ENCODE measurements at regions not wholly inside any gene's neighbourhood (a gene's known extent, or its start where the extent isn't known, plus 50 kb on each side); places are given as distances from the start of the nearest gene placed in this dataset.

GRCh38 chr2:37472959-37473358 is 128.5 kb downstream of the QPCT start:
- DNase-seq, result peak; percentile 24

DNA sequence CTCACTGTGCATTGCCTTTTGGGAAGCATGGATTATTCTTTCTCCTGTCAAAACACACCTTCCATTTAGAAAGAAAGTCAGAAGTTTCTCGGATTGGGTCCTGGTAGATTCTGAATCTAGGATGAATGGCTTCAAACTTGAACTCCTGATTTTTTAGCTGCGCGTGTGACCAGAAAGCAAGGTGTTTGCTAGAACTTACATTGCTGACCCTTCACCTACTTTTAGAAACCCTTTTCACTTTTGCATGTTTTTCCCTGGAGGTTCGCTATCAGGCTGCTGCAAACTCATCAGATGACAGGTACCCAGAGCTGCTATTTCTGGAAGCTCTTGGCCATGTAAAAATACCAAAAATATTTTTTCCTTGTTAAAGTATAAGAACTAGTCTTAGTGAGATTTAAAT is 132.0 kb downstream of the QPCT start:
- DNase-seq, result no peak

GRCh38 chr2:37477921-37478320 is 133.5 kb downstream of the QPCT start:
- no peak for DNase-seq

- DNase-seq, result no peak
These were observed 136.8 kb downstream of the QPCT start for GRCh38 chr2:37481244-37481643.

DNA sequence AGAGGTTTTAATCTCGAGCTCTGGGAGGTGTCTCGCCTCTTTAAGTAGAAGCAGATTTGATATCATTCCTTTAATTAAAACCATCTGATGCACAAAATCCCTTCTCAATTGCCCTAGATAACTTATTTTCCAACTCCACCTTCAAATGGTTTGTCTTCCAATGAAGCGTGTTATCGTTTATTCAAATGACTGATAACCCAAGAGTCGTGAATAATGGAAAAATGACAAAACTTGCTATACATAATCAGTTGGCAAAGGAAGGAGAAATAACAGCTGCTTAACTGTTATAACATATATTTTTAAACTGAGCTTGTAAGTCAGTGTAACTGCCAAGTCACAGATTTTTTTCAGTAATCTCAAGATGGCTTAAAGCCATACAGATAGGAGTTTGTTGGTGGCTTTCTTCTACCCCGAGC is 144.6 kb downstream of the QPCT start:
- DNase-seq, result no peak

DNA sequence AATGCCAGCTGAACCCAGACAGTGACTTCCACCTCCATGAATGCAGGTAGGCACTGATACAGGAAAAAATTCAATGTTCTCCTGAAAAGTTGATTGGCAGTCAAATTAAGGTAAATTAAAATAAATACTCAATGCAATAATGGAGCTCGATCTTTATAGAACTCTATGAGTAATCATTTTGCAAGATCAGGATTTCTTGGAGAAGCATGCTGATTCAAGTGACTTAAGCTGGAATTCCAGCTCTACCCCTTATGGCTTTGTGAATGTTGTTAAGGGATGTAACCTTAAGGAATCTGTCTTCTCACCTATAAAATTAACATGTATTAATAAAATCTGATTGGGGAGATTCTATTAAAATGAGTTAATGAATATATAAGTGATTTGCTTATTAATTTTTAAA is 145.1 kb downstream of the QPCT start:
- DNase-seq, result no peak

DNA sequence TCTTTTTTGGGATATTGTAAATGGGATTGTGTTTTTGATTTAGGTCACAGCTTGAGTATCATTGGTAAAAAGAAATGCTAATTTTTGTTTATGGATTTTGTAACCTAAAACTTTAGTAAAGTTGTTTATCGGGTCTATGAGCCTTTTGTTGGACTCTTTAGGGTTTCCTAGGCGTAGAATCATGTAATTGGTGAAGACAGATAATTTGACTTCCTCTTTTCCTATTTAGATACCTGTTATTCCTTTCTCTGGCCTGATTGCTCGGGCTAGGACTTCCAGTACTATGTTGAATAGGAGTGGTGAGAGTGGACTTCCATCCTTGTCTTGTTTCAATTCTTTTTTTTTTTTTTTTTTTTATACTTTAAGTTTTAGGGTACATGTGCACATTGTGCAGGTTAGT is 149.0 kb downstream of the QPCT start:
- no peak for DNase-seq

GRCh38 chr2:37499113-37499512 is 154.7 kb downstream of the QPCT start:
- DNase-seq, result no peak

- no peak for DNase-seq
These were observed 155.6 kb downstream of the QPCT start for GRCh38 chr2:37500031-37500430.

DNA sequence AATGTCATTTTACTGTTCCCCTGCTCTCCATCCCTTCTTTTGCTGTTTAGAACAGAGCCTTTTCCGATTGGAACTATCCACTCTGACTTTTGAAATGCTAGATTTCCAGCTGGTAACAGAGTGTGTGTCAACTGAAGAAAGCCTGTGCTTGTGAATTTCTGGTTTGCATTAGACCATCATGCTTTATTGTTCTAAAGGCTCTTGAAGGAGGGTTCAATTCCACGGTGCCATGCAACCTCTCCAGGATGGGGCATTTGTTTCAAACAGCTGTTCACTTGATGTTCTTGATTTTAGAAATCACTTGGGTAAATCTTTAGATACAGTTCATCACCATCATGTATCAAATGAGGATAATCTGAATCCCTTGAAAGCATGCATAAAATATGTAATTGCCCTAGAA is 156.7 kb downstream of the QPCT start:
- DNase-seq, result no peak

- peak; percentile 20 for DNase-seq
These were observed 162.1 kb downstream of the QPCT start for GRCh38 chr2:37506407-37507050.

DNA sequence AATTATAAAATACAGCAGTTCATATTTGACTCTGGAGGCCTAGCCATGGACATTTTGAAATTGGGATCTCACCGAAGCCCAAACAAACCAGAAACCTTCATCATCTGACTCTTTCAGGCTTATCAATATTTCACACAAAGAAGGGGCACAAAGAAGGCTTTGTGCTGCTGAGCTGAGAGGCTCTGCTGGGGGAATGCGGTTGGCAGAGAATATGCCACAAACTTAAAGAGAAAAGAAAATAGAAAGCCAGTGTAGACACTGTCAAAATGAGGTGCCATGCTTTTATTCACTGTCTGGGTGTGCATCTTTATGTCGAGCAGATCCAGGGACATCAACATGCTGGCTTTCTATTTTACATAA is 162.6 kb downstream of the QPCT start:
- no peak for DNase-seq

DNA sequence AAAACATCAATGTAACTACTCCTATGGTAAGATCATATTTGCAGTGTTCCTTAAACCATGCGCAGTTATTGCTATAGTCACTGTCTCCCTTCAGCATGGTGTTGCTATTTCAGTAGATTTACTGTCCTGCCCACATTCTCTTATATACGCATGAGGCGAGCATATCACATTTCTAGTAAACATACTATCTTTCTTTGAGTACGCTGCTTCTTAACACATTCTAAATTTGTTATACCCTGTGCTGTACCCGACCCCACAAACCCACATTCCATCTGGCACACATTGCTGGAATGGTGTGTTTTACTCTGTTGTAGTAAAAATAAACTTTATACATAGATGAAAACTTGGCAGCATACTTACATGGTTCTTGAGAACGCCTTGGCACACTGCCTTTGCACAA is 163.3 kb downstream of the QPCT start:
- DNase-seq, result no peak

DNA sequence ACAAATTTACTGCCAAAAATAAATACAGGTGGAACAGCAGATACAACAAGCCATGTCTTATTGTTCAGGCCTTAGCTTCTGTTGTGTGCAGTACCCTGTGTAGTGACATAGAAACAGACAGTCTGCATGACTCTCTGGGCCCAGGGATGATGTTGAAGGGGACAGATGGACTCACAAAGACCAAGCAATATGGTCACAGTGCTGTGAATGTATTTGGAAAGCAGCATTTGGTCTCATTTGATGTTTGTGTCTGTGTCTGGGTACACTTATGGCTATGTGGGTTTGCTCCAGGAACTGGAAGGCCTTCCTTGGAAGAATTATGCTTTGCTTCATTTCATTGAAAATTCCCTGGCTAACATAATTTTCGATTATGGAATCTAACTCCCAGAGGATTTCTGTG is 158.5 kb downstream of the CDC42EP3 start:
- DNase-seq, result no peak

DNA sequence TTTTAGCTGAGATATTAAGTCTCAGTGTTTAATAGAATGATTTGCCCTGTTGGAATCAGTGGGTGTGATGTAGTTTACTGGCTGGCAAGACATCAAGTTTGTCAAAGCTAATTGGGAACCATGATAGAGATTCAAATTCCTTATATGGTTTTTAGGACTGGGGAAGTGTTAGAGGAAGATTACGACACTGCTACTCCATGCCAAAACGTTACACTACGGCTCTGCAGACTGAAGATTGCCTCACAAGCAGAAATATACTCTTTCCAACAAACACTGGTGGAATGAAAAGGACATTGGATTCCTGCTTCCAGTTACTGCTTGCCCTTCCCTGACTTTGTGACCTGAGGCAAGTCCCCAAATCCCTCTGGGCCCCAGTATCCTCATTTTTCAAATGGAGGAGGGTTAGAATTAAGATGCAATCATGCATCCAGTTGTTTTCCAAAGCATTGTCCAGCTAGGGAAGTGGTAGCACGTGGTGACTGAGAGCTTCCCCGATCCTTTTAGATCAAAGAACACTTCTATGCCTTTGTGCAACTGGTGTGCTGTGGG is 147.6 kb downstream of the CDC42EP3 start:
- no peak for DNase-seq

DNA sequence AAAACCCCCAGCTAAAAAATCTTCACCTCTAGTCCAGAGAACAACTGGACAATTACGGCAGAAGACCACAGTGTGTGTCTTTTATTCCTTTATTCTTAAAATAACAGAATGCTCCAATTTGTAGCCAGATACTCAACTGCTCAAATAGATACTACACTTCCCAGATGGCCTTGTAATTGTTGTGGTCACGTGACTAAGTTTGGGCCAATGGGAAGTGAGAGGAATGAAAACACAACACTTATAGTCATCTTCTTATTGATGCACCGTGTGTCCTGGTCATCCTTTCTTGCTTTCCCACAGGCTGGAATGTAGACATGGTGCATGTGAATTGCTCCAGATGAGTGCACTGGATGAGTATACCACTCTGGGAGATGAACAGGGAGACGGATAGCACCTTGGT is 145.1 kb downstream of the CDC42EP3 start:
- no peak for DNase-seq

- no peak for DNase-seq
These were observed 144.6 kb downstream of the CDC42EP3 start for GRCh38 chr2:37526856-37527255.

DNA sequence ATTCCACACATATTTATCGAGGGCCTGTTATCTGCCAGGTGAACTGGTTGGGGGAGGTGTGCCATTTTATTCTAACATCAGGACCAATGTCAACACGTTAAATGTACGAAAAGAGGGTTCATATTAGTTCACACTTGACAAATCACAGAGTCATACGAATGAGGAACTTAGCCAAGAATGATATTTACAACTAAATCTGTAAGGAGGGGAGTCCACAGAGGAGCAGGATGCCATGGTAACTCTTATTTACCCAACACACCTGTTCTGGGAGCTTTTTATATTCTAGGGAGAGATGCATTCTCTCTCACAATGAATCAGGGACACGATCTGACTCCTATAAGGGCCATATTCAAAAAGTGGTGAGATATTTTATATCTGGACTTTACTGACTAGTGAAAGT is 144.1 kb downstream of the CDC42EP3 start:
- DNase-seq, result no peak

GRCh38 chr2:37529830-37530415 is 141.5 kb downstream of the CDC42EP3 start:
- no peak for DNase-seq

GRCh38 chr2:37532503-37532902 is 138.9 kb downstream of the CDC42EP3 start:
- DNase-seq, result no peak

DNA sequence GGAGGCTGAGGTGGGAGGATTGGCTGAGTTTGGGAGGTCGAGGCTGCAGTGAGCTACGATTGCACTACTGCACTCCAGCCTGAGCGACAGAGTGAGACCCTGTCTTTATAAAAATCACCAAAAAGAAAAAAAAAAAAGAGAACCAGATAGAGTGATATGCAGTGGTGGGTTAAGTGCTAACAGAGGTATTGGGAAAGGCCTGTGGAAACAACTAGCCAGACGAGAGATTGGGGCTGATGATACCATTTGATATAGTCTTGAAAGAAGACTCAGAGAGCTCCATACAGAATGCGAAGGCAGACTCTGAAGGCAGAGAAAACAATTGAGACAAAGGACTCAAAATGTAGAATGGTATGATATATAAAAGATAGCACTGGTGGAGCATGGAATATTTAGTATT is 134.1 kb downstream of the CDC42EP3 start:
- DNase-seq, result no peak

DNA sequence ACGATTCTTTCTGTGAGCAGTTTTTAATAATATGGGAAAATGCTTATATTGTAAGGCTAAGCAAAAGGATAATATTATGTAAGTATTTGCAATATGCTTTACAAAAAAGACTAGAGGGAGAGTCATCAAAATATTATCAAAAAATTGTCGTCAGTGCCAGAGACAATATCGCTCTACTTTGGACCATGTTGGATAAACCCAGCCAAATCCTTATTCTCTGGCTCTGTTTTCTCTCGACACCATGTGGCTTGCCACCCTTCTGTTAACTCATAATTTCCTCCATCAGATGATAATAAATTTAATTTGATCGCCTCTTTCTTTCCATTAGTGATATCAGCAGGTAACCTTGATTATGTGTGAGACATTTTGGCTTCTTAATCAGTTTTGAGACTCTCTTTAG is 129.9 kb downstream of the CDC42EP3 start:
- no peak for DNase-seq

DNA sequence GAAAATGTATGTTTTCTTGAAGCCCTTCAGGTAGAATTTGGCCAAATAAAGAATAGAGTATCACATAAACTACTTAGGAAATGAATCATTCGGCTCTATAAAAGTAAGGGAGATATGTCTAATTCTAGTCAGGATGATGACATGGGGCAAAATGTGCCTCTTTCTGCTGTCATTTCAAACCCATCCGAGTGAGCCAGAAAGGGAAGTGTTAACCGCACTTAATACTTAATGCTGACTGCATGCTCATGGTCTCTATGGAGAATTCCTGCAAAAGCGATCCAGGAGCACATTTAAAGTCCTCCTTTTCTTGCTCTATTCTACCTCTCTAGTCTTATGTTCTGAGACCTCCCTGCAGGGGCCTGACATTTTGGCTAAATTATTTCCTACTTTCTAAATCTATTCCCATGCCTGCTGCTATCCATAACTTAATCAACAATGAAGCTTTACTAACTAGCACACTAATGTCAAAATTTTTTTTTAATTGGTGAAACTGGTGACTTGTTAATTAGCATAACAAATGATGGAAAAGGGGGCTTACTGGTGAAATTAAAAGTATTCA is 127.4 kb downstream of the CDC42EP3 start:
- no peak for DNase-seq

GRCh38 chr2:37544591-37545031 is 126.8 kb downstream of the CDC42EP3 start:
- DNase-seq, result no peak

- no peak for DNase-seq
These were observed 121.8 kb downstream of the CDC42EP3 start for GRCh38 chr2:37549598-37549997.

Data from amniotic stem cell (primary cell).